ENCODE measurements at regions not wholly inside any gene's neighbourhood (a gene's known extent, or its start where the extent isn't known, plus 50 kb on each side); places are given as distances from the start of the nearest gene placed in this dataset.

- Histone ChIP-seq H3K27ac (ENCODE audit: low read length) (no peak overlapping the region), H3K4me2 (ENCODE audit: low read length) (peak overlapping the region; percentile 72), H3K4me1 (ENCODE audit: insufficient read depth, low read length) (no peaks in the 10 kb centered on the region; the same call in 1 of the 2 replicates), H3K9me2 (replicated peaks; ENCODE audit: low read length) (no peaks in the 10 kb centered on the region), H3K36me3 (ENCODE audit: low read depth, low read length) (no peaks in the 10 kb centered on the region), H3F3A (ENCODE audit: low read length, unreplicated experiment) (no peaks in the 10 kb centered on the region), H3K27me3 (ENCODE audit: low read length) (no peaks in the 10 kb centered on the region), H3K79me2 (ENCODE audit: low read length) (no peaks in the 10 kb centered on the region), H3K9me3 (ENCODE audit: low read length) (no peaks in the 10 kb centered on the region), H3K4me3 (ENCODE audit: low read length) (peak overlapping the region; percentile 62), H2AFZ (ENCODE audit: low read length) (peak overlapping the region; percentile 55; the same call in 1 of the 2 replicates), H3K9ac (ENCODE audit: low read length) (no peak overlapping the region), H4K20me1 (ENCODE audit: low read length) (no peaks in the 10 kb centered on the region)
- CTCF ChIA-PET, result no interaction called here
- DNase-seq, result no peak
- intact Hi-C loops (cut with micrococcal nuclease), result no loop called here
- no peak for TF ChIP-seq EZH2phosphoT487 (IDR thresholded peaks at IDR 0.05; ENCODE audit: borderline replicate concordance, low read length)
- no peak for TF ChIP-seq EZH2 (IDR thresholded peaks at IDR 0.05; ENCODE audit: low read length, unreplicated experiment)
- no peak for TF ChIP-seq CTCF (conservative IDR thresholded peaks at IDR 0.05; ENCODE audit: low read depth, low read length)
- no peak for ATAC-seq
- no TSS peak for BruUV-seq (replicated peaks)
- POLR2A ChIA-PET (ENCODE audit: unreplicated experiment), result no interaction called here
Measured at GRCh38 chr6:28758818-28759235, 165.0 kb downstream of the TRIM27 start.

- Histone ChIP-seq H3K9ac (ENCODE audit: low read length) (no peak overlapping the region), H3K9me2 (replicated peaks; ENCODE audit: low read length) (no peaks in the 10 kb centered on the region), H3K79me2 (ENCODE audit: low read length) (no peaks in the 10 kb centered on the region), H3K36me3 (ENCODE audit: low read depth, low read length) (no peaks in the 10 kb centered on the region), H3K4me1 (ENCODE audit: insufficient read depth, low read length) (no peaks in the 10 kb centered on the region), H3K27ac (ENCODE audit: low read length) (no peak overlapping the region), H3K9me3 (ENCODE audit: low read length) (no peaks in the 10 kb centered on the region), H3F3A (ENCODE audit: low read length, unreplicated experiment) (no peaks in the 10 kb centered on the region), H4K20me1 (ENCODE audit: low read length) (no peaks in the 10 kb centered on the region), H2AFZ (ENCODE audit: low read length) (no peak overlapping the region), H3K4me2 (ENCODE audit: low read length) (no peak overlapping the region), H3K27me3 (ENCODE audit: low read length) (peaks cover 46% of the 10 kb centered on the region), H3K4me3 (ENCODE audit: low read length) (no peak overlapping the region)
- POLR2A ChIA-PET (ENCODE audit: unreplicated experiment), result no interaction called here
- DNase-seq (no peak), ATAC-seq (no peak)
- TF ChIP-seq EZH2 (IDR thresholded peaks at IDR 0.05; ENCODE audit: low read length, unreplicated experiment) (no peak), EZH2phosphoT487 (IDR thresholded peaks at IDR 0.05; ENCODE audit: borderline replicate concordance, low read length) (no peak), CTCF (conservative IDR thresholded peaks at IDR 0.05; ENCODE audit: low read depth, low read length) (no peak)
- intact Hi-C loops (cut with micrococcal nuclease), result no loop called here
- CTCF ChIA-PET, result no interaction called here
- BruUV-seq (replicated peaks), result no TSS peak
Measured at GRCh38 chr6:28764014-28764723, 159.6 kb downstream of the TRIM27 start.

GRCh38 chr6:28764761-28765282 is 159.0 kb downstream of the TRIM27 start:
- DNase-seq (no peak), ATAC-seq (no peak)
- no peaks in the 10 kb centered on the region for H4K20me1 ChIP-seq (ENCODE audit: low read length)
- peak overlapping the region; percentile 71; the same call in 1 of the 2 replicates for H3K4me2 ChIP-seq (ENCODE audit: low read length)
- BruUV-seq (replicated peaks), result no TSS peak
- H3K27me3 ChIP-seq (ENCODE audit: low read length), result peaks cover 48% of the 10 kb centered on the region
- POLR2A ChIA-PET (ENCODE audit: unreplicated experiment), result no interaction called here
- no peak for TF ChIP-seq EZH2 (IDR thresholded peaks at IDR 0.05; ENCODE audit: low read length, unreplicated experiment)
- TF ChIP-seq EZH2phosphoT487 (IDR thresholded peaks at IDR 0.05; ENCODE audit: borderline replicate concordance, low read length), result no peak
- TF ChIP-seq CTCF (conservative IDR thresholded peaks at IDR 0.05; ENCODE audit: low read depth, low read length), result no peak
- CTCF ChIA-PET, result no interaction called here
- peak overlapping the region; percentile 59; the same call in 1 of the 2 replicates for H3K4me3 ChIP-seq (ENCODE audit: low read length)
- no peaks in the 10 kb centered on the region for H3K36me3 ChIP-seq (ENCODE audit: low read depth, low read length)
- H3K4me1 ChIP-seq (ENCODE audit: insufficient read depth, low read length), result no peaks in the 10 kb centered on the region
- H3K9ac ChIP-seq (ENCODE audit: low read length), result no peak overlapping the region
- intact Hi-C loops (cut with micrococcal nuclease), result no loop called here
- H3K9me2 ChIP-seq (replicated peaks; ENCODE audit: low read length), result no peaks in the 10 kb centered on the region
- no peaks in the 10 kb centered on the region for H3F3A ChIP-seq (ENCODE audit: low read length, unreplicated experiment)
- no peak overlapping the region for H2AFZ ChIP-seq (ENCODE audit: low read length)
- no peaks in the 10 kb centered on the region for H3K9me3 ChIP-seq (ENCODE audit: low read length)
- no peak overlapping the region for H3K27ac ChIP-seq (ENCODE audit: low read length)
- H3K79me2 ChIP-seq (ENCODE audit: low read length), result no peaks in the 10 kb centered on the region

Measured in PC-3 (cell line).